ENCODE measurements at regions not wholly inside any gene's neighbourhood (a gene's known extent, or its start where the extent isn't known, plus 50 kb on each side); places are given as distances from the start of the nearest gene placed in this dataset.

- TF ChIP-seq EZH2 (IDR thresholded peaks at IDR 0.05) (no peak), POLR2AphosphoS5 (IDR thresholded peaks at IDR 0.05; ENCODE audit: borderline replicate concordance, low read depth, low read length) (no peak)
These were observed 738.6 kb downstream of the BRD1 start for GRCh38 chr22:49088801-49089791.
